Hepatocyte (in vitro differentiated cells): ENCODE measurements at regions not wholly inside any gene's neighbourhood (a gene's known extent, or its start where the extent isn't known, plus 50 kb on each side); places are given as distances from the start of the nearest gene placed in this dataset.
A peak's percentile ranks its signal among the peaks of the same experiment; 100 is the strongest.

ENCODE experiments used
- DNase-seq: peaks from one replicate; pipeline ENCODE4 v3.0.0-alpha.2; 2016; ENCODE audit warnings: low spot score
- H2AFZ ChIP-seq: fragments of 200-600 bp; sonication (generic); 2 replicates; pipeline ENCODE4 v1.6.0; 2016; ENCODE audit warnings: antibody characterized with exemption, mild to moderate bottlenecking
- H3K27ac ChIP-seq: fragments of 200-600 bp; sonication (generic); 2 replicates; pipeline ENCODE4 v1.5.1; 2016; ENCODE audit warnings: mild to moderate bottlenecking
- H3K27me3 ChIP-seq: fragments of 200-600 bp; sonication (generic); 2 replicates; pipeline ENCODE4 v1.6.1; 2016
- H3K36me3 ChIP-seq: fragments of 200-600 bp; sonication (generic); replicated peaks from 2 replicates; pipeline ENCODE4 v1.5.1; 2016; ENCODE audit warnings: low read depth; ENCODE audit not compliant: insufficient read depth
- H3K4me1 ChIP-seq: fragments of 200-600 bp; sonication (generic); 2 replicates; pipeline ENCODE4 v1.5.1; 2016; ENCODE audit warnings: mild to moderate bottlenecking, moderate library complexity; ENCODE audit not compliant: insufficient read depth
- H3K4me2 ChIP-seq: fragments of 200-600 bp; sonication (generic); 2 replicates; pipeline ENCODE4 v1.6.0; 2016
- H3K4me3 ChIP-seq: fragments of 200-600 bp; sonication (generic); 2 replicates; pipeline ENCODE4 v1.5.1; 2016; ENCODE audit warnings: mild to moderate bottlenecking
- H3K79me2 ChIP-seq: fragments of 200-600 bp; sonication (generic); 2 replicates; pipeline ENCODE4 v1.6.0; 2017; ENCODE audit warnings: mild to moderate bottlenecking
- H3K9me2 ChIP-seq: fragments of 200-600 bp; sonication (generic); replicated peaks from 2 replicates; pipeline ENCODE4 v1.6.0; 2017; ENCODE audit warnings: mild to moderate bottlenecking; ENCODE audit not compliant: insufficient read depth
- H3K9me3 ChIP-seq: fragments of 200-600 bp; sonication (generic); 2 replicates; pipeline ENCODE4 v1.5.1; 2016; ENCODE audit warnings: low read depth, mild to moderate bottlenecking
- H4K20me1 ChIP-seq: fragments of 200-600 bp; sonication (generic); 2 replicates; pipeline ENCODE4 v1.6.0; 2016; ENCODE audit warnings: mild to moderate bottlenecking; ENCODE audit not compliant: insufficient read depth, poor library complexity, severe bottlenecking
- CTCF ChIP-seq: fragments of 200-600 bp; sonication (generic); IDR thresholded peaks from 2 replicates; pipeline ENCODE4 v1.5.1; 2016; ENCODE audit warnings: antibody characterized with exemption, mild to moderate bottlenecking; ENCODE audit not compliant: poor library complexity
- EZH2 ChIP-seq: fragments of 200-600 bp; sonication (generic); IDR thresholded peaks from 2 replicates; pipeline ENCODE4 v1.6.1; 2016; ENCODE audit warnings: antibody characterized with exemption, mild to moderate bottlenecking, borderline replicate concordance
- EZH2phosphoT487 ChIP-seq: fragments of 200-600 bp; sonication (generic); IDR thresholded peaks from one replicate; pipeline ENCODE4 v1.6.1; 2018; ENCODE audit warnings: antibody characterized with exemption, mild to moderate bottlenecking, low read depth, moderate library complexity; ENCODE audit not compliant: unreplicated experiment, severe bottlenecking
- WGBS: methylation state at CpG from one replicate; pipeline ENCODE4 v1.1.6; 2016; ENCODE audit warnings: low lambda C conversion rate; ENCODE audit errors: missing lambda C conversion rate; 5-methylcytosine and 5-hydroxymethylcytosine counted together

DNA sequence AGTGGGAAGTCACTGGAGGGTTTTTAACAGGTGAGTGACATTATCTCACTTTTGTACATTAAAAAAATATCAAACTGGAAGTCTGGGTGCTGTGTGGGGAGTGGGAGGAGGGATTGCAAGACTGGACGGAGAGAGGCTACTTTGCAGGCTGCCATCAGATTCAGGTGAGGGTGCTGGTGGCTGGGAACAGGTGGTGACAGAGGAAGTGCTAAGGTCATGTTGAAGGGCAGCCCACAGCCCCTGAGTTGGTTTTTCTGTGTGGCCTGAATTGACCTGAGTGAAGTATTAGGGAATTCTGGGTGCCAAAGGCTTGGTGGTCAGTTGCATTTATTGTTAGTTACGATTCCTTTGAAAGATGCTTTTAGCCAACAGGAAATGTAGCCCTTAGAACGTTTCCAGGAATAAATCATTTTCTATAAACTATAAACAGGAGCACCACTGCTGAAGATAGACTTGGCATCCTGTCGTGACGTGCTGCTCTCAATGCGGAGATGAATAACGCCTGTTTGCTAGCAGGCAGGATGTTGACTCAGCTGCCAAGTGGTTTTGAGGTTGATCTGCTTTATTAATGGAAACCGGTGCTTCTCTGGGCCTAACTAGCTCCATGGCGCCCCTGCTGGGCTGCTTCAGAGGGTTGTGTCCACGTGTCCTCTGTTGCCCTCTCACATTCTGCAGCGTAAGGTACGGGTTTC is 707.5 kb upstream of the TMEM132C start:
- no peaks in the 10 kb centered on the region for H3K27me3 ChIP-seq
- no peaks in the 10 kb centered on the region for H3K36me3 ChIP-seq
- no peak overlapping the region for H3K4me2 ChIP-seq
- no peak overlapping the region for H3K4me3 ChIP-seq
- H3K9me3 ChIP-seq: no peaks in the 10 kb centered on the region
- H3K27ac ChIP-seq: no peak overlapping the region
- TF ChIP-seq EZH2 (no peak), CTCF (peak; percentile 31), EZH2phosphoT487 (no peak)
- WGBS: 72% methylated on average over 12 of the region's 12 CpGs
- H4K20me1 ChIP-seq: no peaks in the 10 kb centered on the region
- DNase-seq: peak; percentile 25
- no peak overlapping the region for H2AFZ ChIP-seq
- no peaks in the 10 kb centered on the region for H3K4me1 ChIP-seq
- H3K9me2 ChIP-seq: no peaks in the 10 kb centered on the region
- H3K79me2 ChIP-seq: no peaks in the 10 kb centered on the region

DNA sequence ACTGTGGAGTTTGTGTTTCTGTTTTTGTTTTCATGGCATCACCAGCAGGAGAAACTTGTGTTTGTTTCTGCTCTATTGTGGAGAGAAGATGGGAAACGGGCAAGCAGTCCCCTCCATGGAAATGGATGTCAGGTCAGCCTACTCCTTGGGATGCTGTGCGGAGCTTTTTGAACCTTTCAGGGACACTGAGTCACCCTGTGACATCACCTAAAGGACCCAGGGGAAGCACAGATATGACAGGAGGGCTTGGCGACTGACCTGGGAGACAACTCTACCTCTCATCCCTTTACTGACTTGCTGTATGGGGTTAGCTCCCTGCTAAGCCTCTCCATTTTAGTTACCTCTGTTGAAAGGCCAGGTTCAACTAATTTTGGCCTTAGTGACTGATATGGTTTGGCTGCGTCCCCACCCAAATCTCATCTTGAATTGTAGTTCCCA is 706.9 kb upstream of the TMEM132C start:
- Histone ChIP-seq H3K36me3 (no peaks in the 10 kb centered on the region), H3K4me2 (no peak overlapping the region), H2AFZ (no peak overlapping the region), H3K9me2 (no peaks in the 10 kb centered on the region), H3K79me2 (no peaks in the 10 kb centered on the region), H3K9me3 (no peaks in the 10 kb centered on the region), H4K20me1 (no peaks in the 10 kb centered on the region), H3K4me3 (no peak overlapping the region), H3K27me3 (no peaks in the 10 kb centered on the region), H3K27ac (no peak overlapping the region), H3K4me1 (no peaks in the 10 kb centered on the region)
- TF ChIP-seq EZH2phosphoT487 (no peak), EZH2 (no peak), CTCF (no peak)
- WGBS: 93% methylated on average over 4 of the region's 4 CpGs
- no peak for DNase-seq

GRCh38 chr12:127562816-127563215 is 704.2 kb upstream of the TMEM132C start:
- Histone ChIP-seq H3K27me3 (no peaks in the 10 kb centered on the region), H3K9me3 (no peaks in the 10 kb centered on the region), H3K36me3 (no peaks in the 10 kb centered on the region), H2AFZ (no peak overlapping the region), H3K79me2 (no peaks in the 10 kb centered on the region), H3K27ac (no peak overlapping the region), H3K4me2 (no peak overlapping the region), H3K4me1 (no peaks in the 10 kb centered on the region), H3K9me2 (no peaks in the 10 kb centered on the region), H4K20me1 (no peaks in the 10 kb centered on the region), H3K4me3 (no peak overlapping the region)
- WGBS: 97% methylated on average over 2 of the region's 2 CpGs
- TF ChIP-seq EZH2: no peak
- no peak for TF ChIP-seq EZH2phosphoT487
- no peak for TF ChIP-seq CTCF
- no peak for DNase-seq
